GM12878 (cell line): ENCODE measurements at regions not wholly inside any gene's neighbourhood (a gene's known extent, or its start where the extent isn't known, plus 50 kb on each side); places are given as distances from the start of the nearest gene placed in this dataset.

Experiments used
- BACH1 ChIP-seq: fragments of 450-650 bp; IDR thresholded peaks from 2 replicates; pipeline ENCODE4 v1.6.1; 2017; ENCODE audit warnings: mild to moderate bottlenecking, borderline replicate concordance
- CHD2 ChIP-seq: IDR thresholded peaks from 2 replicates; pipeline ENCODE4 v1.6.1; 2011; ENCODE audit warnings: low read depth, low read length, improper control_type of control experiment, borderline replicate concordance

DNA sequence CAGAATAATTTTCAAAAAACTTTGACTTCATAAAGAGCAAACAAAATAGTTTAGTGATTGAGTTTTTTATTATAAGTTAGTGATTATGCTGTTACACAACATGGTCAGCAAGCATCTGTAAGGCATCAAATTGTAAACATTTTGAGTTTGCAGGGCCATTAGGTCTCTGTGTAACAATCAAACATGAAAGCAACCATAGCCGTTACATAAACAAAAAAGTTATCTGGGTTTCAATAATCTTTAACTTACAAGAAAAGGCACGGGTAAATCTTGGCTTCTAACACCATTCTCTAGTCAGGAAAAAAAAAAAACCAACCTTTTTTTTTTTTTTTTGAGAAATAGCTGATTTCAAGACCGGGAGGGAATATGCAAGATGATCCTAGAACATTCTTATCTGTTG is 1941.1 kb downstream of the PCDH7 start:
- TF ChIP-seq CHD2 = no peak
- TF ChIP-seq BACH1 = no peak
